GM23338 (cell line): ENCODE measurements at regions not wholly inside any gene's neighbourhood (a gene's known extent, or its start where the extent isn't known, plus 50 kb on each side); places are given as distances from the start of the nearest gene placed in this dataset.

Source experiments
- ATAC-seq: fragments of 200-7000 bp; cut with Tn5 transposase; 3 replicates; pipeline ENCODE4 v1.9.1; 2020
- DNase-seq: peaks from one replicate; pipeline ENCODE4 v3.0.0-alpha.2; 2015; ENCODE audit warnings: low spot score
- H2AFZ ChIP-seq: fragments of 200-600 bp; sonication (generic); 2 replicates; pipeline ENCODE4 v1.8.0; 2016; ENCODE audit warnings: antibody characterized with exemption, mild to moderate bottlenecking, moderate library complexity
- H3F3A ChIP-seq: fragments of 200-600 bp; sonication (generic); replicated peaks from 2 replicates; pipeline ENCODE4 v1.8.0; 2017; ENCODE audit warnings: antibody characterized with exemption, mixed run types, low read depth
- H3K27ac ChIP-seq: fragments of 200-600 bp; sonication (generic); 2 replicates; pipeline ENCODE4 v1.6.1; 2016; ENCODE audit warnings: low read depth
- H3K27me3 ChIP-seq: fragments of 200-600 bp; sonication (generic); 2 replicates; pipeline ENCODE4 v1.8.0; 2016; ENCODE audit warnings: mild to moderate bottlenecking, mixed run types, moderate library complexity; ENCODE audit not compliant: insufficient read depth
- H3K36me3 ChIP-seq: fragments of 200-600 bp; sonication (generic); 2 replicates; pipeline ENCODE4 v1.8.0; 2016; ENCODE audit warnings: mild to moderate bottlenecking; ENCODE audit not compliant: insufficient read depth
- H3K4me1 ChIP-seq: fragments of 200-600 bp; sonication (generic); 2 replicates; pipeline ENCODE4 v1.8.0; 2016; ENCODE audit warnings: mild to moderate bottlenecking, moderate library complexity; ENCODE audit not compliant: insufficient read depth
- H3K4me2 ChIP-seq: fragments of 200-600 bp; sonication (generic); 2 replicates; pipeline ENCODE4 v1.7.1; 2017; ENCODE audit warnings: mixed run types
- H3K4me3 ChIP-seq: fragments of 200-600 bp; sonication (generic); 2 replicates; pipeline ENCODE4 v1.6.1; 2016; ENCODE audit warnings: mixed run types
- H3K79me2 ChIP-seq: fragments of 200-600 bp; sonication (generic); replicated peaks from 2 replicates; pipeline ENCODE4 v1.8.0; 2017; ENCODE audit warnings: mild to moderate bottlenecking; ENCODE audit not compliant: insufficient read depth
- H3K9me2 ChIP-seq: fragments of 200-600 bp; sonication (generic); 2 replicates; pipeline ENCODE4 v1.8.0; 2017; ENCODE audit not compliant: insufficient read depth
- H4K20me1 ChIP-seq: fragments of 200-600 bp; sonication (generic); replicated peaks from 2 replicates; pipeline ENCODE4 v1.8.0; 2017; ENCODE audit warnings: mild to moderate bottlenecking; ENCODE audit not compliant: insufficient read depth
- H3K27ac Mint-ChIP-seq: 2 replicates; pipeline ENCODE4 v1.8.0; 2020; ENCODE audit warnings: inconsistent platforms, mild to moderate bottlenecking, moderate library complexity, mixed read lengths
- H3K27me3 Mint-ChIP-seq: 3 replicates; pipeline ENCODE4 v1.8.0; 2022; ENCODE audit warnings: low read depth, mild to moderate bottlenecking, moderate library complexity, mixed read lengths, inconsistent platforms; ENCODE audit not compliant: insufficient read depth, poor library complexity
- H3K36me3 Mint-ChIP-seq: 3 replicates; pipeline ENCODE4 v1.8.0; 2021; ENCODE audit warnings: low read depth, mild to moderate bottlenecking, inconsistent platforms, moderate library complexity, mixed read lengths
- H3K4me1 Mint-ChIP-seq: 3 replicates; pipeline ENCODE4 v1.8.0; 2020; ENCODE audit warnings: mild to moderate bottlenecking, inconsistent platforms, mixed read lengths
- H3K4me3 Mint-ChIP-seq: 3 replicates; pipeline ENCODE4 v1.8.0; 2021; ENCODE audit warnings: moderate library complexity, mild to moderate bottlenecking, inconsistent platforms, mixed read lengths
- H3K9me3 Mint-ChIP-seq: 3 replicates; pipeline ENCODE4 v1.8.0; 2020; ENCODE audit warnings: moderate library complexity, mild to moderate bottlenecking, inconsistent platforms, mixed read lengths
- EZH2phosphoT487 ChIP-seq: fragments of 200-600 bp; sonication (generic); IDR thresholded peaks from one replicate; pipeline ENCODE4 v1.8.1; 2018; ENCODE audit warnings: antibody characterized with exemption; ENCODE audit not compliant: unreplicated experiment
- JUNB ChIP-seq: IDR thresholded peaks from one replicate; pipeline ENCODE4 v1.6.1; 2016; ENCODE audit warnings: antibody characterized with exemption; ENCODE audit not compliant: unreplicated experiment
- POLR2AphosphoS5 ChIP-seq: IDR thresholded peaks from 2 replicates; pipeline ENCODE4 v1.6.1; 2016; ENCODE audit warnings: antibody characterized with exemption, low read depth
- ZNF462 ChIP-seq: fragments of 250-450 bp; sonication (Bioruptor Pico); IDR thresholded peaks from 2 replicates; pipeline ENCODE4 v1.5.0; 2020; ENCODE audit warnings: mild to moderate bottlenecking, moderate library complexity
- TF ChIP-seq, protein P1 (sequence below): IDR thresholded peaks from one replicate; pipeline ENCODE4 v1.6.1; 2018; ENCODE audit warnings: antibody characterized with exemption; ENCODE audit not compliant: unreplicated experiment

- TF ChIP-seq, protein P1, sequence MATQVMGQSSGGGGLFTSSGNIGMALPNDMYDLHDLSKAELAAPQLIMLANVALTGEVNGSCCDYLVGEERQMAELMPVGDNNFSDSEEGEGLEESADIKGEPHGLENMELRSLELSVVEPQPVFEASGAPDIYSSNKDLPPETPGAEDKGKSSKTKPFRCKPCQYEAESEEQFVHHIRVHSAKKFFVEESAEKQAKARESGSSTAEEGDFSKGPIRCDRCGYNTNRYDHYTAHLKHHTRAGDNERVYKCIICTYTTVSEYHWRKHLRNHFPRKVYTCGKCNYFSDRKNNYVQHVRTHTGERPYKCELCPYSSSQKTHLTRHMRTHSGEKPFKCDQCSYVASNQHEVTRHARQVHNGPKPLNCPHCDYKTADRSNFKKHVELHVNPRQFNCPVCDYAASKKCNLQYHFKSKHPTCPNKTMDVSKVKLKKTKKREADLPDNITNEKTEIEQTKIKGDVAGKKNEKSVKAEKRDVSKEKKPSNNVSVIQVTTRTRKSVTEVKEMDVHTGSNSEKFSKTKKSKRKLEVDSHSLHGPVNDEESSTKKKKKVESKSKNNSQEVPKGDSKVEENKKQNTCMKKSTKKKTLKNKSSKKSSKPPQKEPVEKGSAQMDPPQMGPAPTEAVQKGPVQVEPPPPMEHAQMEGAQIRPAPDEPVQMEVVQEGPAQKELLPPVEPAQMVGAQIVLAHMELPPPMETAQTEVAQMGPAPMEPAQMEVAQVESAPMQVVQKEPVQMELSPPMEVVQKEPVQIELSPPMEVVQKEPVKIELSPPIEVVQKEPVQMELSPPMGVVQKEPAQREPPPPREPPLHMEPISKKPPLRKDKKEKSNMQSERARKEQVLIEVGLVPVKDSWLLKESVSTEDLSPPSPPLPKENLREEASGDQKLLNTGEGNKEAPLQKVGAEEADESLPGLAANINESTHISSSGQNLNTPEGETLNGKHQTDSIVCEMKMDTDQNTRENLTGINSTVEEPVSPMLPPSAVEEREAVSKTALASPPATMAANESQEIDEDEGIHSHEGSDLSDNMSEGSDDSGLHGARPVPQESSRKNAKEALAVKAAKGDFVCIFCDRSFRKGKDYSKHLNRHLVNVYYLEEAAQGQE = no peak
Observed at GRCh38 chr11:121877152-121877551, 238.9 kb downstream of the BLID start (continued).

GRCh38 chr11:121873766-121874165, 242.2 kb downstream of the BLID start:
- DNase-seq = no peak
- no peaks in the 10 kb centered on the region for H3K27me3 ChIP-seq
- no peaks in the 10 kb centered on the region for H4K20me1 ChIP-seq
- H3K27ac ChIP-seq = no peak overlapping the region
- 0 out of 2 replicates have a peak, but pooled peaks cover 3% of the 10 kb centered on the region for H3K9me2 ChIP-seq
- no peak for ATAC-seq
- 0 out of 2 replicates have a peak overlapping the region, but pooled peaks have one; percentile 69 for H2AFZ ChIP-seq
- H3K79me2 ChIP-seq = no peaks in the 10 kb centered on the region
- H3K36me3 Mint-ChIP-seq = no peaks in the 10 kb centered on the region
- peaks cover 10% of the 10 kb centered on the region for H3K27me3 Mint-ChIP-seq
- H3F3A ChIP-seq = no peaks in the 10 kb centered on the region
- peaks cover 5% of the 10 kb centered on the region; the same call in 1 of the 2 replicates for H3K4me1 ChIP-seq
- no peaks in the 10 kb centered on the region for H3K9me3 Mint-ChIP-seq
- H3K4me3 Mint-ChIP-seq = no peak overlapping the region
- H3K4me1 Mint-ChIP-seq = peaks cover 12% of the 10 kb centered on the region
- H3K27ac Mint-ChIP-seq = no peak overlapping the region; the same call in 1 of the 2 replicates
- no peak for TF ChIP-seq POLR2AphosphoS5
- no peak for TF ChIP-seq ZNF462 (CRISPR knock-in tag)
- TF ChIP-seq, protein P1 = no peak
- TF ChIP-seq EZH2phosphoT487 = no peak
- TF ChIP-seq JUNB = no peak
- no peak overlapping the region for H3K4me3 ChIP-seq
- no peaks in the 10 kb centered on the region for H3K36me3 ChIP-seq
- no peak overlapping the region for H3K4me2 ChIP-seq
